TTC549 (cell line): ENCODE measurements at regions not wholly inside any gene's neighbourhood (a gene's known extent, or its start where the extent isn't known, plus 50 kb on each side); places are given as distances from the start of the nearest gene placed in this dataset.

Source experiments
- FAIRE-seq: peaks from 2 replicates; lab custom pipeline; 2012; peaks lifted over from hg19 to GRCh38; lab: Jason Lieb, UNC

- FAIRE-seq, result no peak
These were observed 428.5 kb upstream of the FBXO33 start for GRCh38 chr14:39860596-39861228.

DNA sequence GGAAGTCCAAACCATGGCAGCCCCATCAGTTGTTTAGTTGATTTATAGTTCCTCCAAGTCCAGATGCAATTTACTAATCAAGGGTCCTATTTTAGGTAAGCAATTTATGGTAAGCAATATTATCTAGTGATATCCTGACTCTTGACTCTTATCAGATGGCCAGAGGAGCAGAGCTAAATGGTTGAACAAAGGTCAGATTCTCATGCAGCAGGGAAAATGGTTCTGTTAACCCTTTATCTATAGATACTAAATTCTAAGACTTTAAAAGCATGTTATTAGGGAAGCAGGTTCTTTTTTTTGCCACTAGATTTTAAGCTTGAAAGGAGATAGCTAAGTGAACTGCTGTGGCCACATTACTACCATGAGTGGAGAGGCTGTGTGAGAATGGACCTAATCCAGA lies 427.1 kb upstream of the FBXO33 start:
- FAIRE-seq, result no peak

- FAIRE-seq, result no peak
These were observed 425.3 kb upstream of the FBXO33 start for GRCh38 chr14:39857376-39858055.

- FAIRE-seq, result no peak
These were observed 421.2 kb upstream of the FBXO33 start for GRCh38 chr14:39853441-39853840.

DNA sequence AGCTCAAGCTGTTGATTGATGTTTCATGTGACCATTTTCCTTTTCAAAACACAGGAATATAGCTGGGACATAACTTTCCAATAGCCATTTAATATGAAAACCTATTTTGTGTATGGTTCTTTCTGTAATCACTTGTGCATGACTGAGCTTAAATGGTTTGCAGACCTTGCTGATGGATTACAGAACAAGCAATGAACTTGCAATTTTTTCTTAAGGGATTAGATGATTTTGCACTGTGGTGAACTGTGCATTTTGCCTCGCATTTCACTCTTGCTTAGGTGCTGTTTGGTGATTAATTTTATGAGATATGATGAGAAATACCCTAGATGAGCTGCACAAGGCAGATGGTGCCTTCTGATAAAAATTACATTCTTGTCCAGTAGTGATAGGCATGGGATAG lies 419.0 kb upstream of the FBXO33 start:
- FAIRE-seq, result no peak

DNA sequence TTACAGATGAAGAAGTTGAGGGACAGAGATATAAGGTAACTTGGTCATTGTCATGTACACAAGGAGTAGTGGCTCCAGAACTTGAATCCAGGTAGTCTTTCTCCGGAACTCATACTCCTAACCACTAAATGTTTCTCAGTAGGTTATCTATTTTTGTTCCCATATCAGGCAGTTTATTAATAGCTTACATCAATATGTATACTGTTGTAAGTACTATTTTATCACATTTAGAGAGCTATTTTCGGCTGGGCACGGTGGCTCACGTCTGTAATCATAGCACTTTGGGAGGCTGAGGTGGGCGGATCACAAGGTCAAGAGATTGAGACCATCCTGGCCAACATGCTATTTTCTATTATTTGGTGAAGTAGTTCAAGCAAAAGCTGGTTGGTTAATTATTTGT lies 415.6 kb upstream of the FBXO33 start:
- no peak for FAIRE-seq

- FAIRE-seq, result no peak
These were observed 415.0 kb upstream of the FBXO33 start for GRCh38 chr14:39847194-39847593.

DNA sequence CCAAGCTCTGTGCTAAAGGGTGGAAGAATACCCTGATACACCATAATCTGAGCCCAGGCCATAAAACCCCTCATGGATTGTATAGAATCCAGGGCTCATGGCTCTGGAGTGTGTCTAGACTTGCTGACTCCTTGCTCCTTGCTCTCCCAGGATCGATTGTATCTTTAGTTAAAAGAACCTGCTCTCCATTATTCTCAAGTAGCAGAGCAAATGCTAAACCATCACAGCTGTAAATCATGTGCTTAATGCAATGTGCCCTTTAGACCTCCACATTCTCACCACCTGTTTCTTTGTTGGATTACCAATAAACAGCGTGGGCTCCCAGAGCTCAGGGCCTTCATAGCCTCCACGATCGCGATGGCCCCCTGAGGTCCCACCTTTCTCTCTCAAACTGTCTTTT lies 411.6 kb upstream of the FBXO33 start:
- FAIRE-seq, result no peak

DNA sequence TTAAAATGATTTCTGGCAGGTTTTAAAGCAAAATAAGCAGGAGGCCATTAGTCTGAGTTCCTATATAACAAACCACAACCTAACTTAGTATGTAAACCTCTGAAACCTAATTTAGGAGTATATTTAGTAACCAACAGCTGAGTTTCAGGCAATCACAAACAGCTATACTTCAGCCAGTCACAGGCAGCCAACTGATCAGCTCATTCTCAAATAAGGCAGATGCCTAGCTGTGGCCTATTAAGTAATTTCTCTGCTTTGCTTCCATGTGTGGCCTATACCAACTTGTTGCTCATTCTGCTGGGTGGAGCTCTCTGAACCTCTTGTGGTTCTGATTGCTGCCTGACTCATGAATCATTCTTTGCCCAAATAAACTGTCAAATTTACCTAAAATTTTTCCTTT lies 408.9 kb upstream of the FBXO33 start:
- no peak for FAIRE-seq

DNA sequence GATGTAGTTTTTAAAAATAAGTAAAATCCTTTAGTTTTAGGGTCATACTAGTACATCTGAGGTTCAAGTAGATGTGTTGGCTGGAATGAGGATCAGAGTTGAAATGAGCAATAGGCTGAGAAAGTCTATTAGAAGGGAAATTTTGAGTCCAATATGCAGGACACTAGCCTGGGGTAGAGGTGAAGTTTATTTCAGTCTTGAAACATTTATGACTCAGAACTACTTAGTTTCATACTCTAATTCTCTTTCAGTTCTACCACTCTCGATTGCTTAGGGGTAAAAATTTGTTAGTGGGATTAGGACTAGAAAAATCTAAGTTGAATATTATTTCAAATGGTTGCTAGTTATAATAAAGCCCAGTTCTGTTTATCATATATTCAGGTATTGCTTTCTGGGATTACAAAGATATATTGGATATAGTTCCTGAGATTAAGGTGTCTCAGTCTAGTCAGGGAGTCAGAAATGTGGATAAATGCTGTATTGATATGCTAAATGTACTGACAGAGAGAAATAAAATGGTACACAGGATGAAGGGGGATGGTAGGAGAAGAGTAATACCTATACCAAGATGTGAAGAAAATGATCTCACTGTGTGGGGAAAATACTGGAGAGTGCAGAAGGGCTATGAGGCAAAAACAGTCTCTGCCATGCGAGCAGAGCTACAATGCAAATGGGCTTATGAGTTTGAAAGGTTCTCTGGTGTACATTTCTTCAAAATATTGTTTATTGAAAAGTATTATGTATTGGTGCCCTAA lies 395.8 kb upstream of the FBXO33 start:
- no peak for FAIRE-seq

DNA sequence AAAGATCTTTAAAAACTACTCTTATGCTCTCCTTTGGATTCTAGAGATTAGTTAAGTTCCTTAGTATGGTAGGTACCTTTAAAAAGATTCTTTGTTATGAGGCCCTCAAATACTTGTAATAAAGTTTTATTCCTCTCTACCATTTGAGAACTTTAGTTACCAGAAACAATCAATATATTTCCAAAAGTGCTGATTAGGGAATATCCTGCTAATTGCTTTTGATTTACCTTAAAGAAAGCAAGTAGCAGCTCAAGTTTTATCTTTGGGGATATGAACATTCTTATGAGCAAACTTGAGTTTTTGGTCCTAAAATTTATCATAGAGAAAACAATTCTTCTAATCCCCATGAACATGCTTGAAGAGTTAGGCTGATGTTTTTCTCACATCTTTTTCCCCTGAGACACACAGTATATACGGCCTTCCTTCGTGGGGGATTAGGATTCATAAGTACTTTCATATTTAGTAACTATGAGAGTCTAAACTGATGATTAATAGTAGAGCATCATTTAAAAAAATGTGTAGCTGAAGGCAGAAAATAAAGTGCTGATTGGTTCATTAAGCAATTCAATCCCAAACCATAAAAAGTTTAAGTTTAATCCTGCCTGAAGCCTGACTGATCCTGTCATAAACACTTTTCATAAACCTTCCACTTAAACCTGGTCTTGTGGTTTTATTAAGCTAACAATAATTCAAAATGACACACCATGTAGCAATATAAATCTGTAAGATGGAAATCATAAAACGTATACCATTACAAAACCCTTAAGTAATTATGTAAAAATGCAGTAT lies 380.5 kb upstream of the FBXO33 start:
- FAIRE-seq, result no peak

GRCh38 chr14:39807271-39807670 lies 375.0 kb upstream of the FBXO33 start:
- no peak for FAIRE-seq

- FAIRE-seq, result no peak
These were observed 352.2 kb upstream of the FBXO33 start for GRCh38 chr14:39784461-39784860.

DNA sequence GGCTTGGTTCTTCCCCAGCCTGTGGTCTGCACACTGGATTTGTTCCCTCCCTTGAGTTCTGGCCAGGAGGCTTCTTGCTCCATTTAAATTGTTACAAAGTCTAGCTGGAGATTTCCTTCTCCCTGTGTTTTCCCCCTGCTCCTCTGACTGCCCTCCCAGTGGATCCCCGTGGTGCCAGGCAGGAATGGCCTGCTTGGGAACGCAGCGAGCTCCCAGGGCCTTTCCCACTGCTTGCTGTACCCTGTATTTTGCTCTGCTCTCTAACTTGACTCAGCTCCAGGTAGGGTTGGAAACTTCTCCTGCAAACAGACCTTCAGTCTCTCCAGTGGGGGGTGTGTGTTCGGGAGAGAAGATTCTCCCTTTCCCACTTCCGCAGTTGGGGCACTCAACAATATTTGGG lies 349.2 kb upstream of the FBXO33 start:
- FAIRE-seq, result no peak

DNA sequence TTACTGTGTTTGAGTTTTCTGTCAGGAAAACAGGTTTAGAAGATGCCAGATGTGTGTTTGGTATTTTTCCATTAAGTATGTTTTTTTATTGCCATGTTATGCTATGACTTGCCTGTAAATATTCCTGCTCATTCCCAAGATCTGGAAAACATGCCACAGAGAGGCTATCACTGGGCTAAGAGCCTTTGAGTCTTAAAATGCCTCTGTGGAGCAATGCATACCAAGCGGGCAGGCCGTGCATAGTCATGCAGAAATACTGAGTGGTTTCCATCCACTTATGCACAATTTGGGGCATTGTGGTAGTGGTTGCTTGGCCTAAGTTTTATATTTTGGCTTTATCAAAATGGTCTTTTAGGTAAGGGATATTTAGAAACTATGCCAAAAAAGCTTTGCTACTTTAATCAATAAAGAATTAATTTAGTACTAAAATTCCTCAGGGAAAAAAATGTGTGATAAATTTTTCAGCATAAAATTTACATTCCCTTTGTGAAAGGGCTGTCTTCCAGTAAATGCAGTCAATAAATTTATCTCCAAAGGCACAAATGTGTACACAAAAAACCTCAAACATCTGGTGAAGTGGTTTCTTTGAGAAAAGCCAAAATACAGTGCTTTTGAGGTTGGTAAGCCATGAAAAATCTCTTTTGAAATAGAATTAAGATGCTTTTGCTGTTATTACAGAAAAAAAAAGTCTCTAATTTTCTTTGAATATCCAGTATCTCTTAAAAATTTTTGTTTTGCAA lies 341.3 kb upstream of the FBXO33 start:
- FAIRE-seq, result no peak

- no peak for FAIRE-seq
These were observed 340.4 kb upstream of the FBXO33 start for GRCh38 chr14:39772627-39773026.

GRCh38 chr14:39768589-39768988 lies 336.4 kb upstream of the FBXO33 start:
- no peak for FAIRE-seq

GRCh38 chr14:39766397-39767000 lies 334.3 kb upstream of the FBXO33 start:
- FAIRE-seq, result no peak

- FAIRE-seq, result no peak
These were observed 333.4 kb upstream of the FBXO33 start for GRCh38 chr14:39765676-39766075.

GRCh38 chr14:39763402-39763890 lies 331.2 kb upstream of the FBXO33 start:
- no peak for FAIRE-seq
